Ishikawa (cell line): ENCODE measurements at regions not wholly inside any gene's neighbourhood (a gene's known extent, or its start where the extent isn't known, plus 50 kb on each side); places are given as distances from the start of the nearest gene placed in this dataset.

ENCODE experiments used
- CEBPB ChIP-seq: IDR thresholded peaks from 2 replicates; pipeline ENCODE4 v1.6.1; 2012
- CREB1 ChIP-seq: IDR thresholded peaks from 2 replicates; pipeline ENCODE4 v1.6.1; 2012; ENCODE audit warnings: low read depth
- EGR1 ChIP-seq: IDR thresholded peaks from 2 replicates; pipeline ENCODE4 v1.6.1; 2012
- FOXM1 ChIP-seq: IDR thresholded peaks from 2 replicates; pipeline ENCODE4 v1.6.1; 2012; ENCODE audit warnings: low read depth, borderline replicate concordance
- MAX ChIP-seq: IDR thresholded peaks from 2 replicates; pipeline ENCODE4 v1.6.1; 2012
- RAD21 ChIP-seq: IDR thresholded peaks from 2 replicates; pipeline ENCODE4 v1.6.1; 2012; ENCODE audit warnings: low read depth
- REST ChIP-seq: IDR thresholded peaks from 2 replicates; pipeline ENCODE4 v1.6.1; 2012; ENCODE audit warnings: low read depth, mild to moderate bottlenecking
- TAF1 ChIP-seq: IDR thresholded peaks from 2 replicates; pipeline ENCODE4 v1.6.1; 2012; ENCODE audit warnings: low read depth, mild to moderate bottlenecking
- TEAD4 ChIP-seq: IDR thresholded peaks from 2 replicates; pipeline ENCODE4 v1.6.1; 2012
- YY1 ChIP-seq: IDR thresholded peaks from 2 replicates; pipeline ENCODE4 v1.6.1; 2012; ENCODE audit warnings: low read depth
- ZBTB7A ChIP-seq: IDR thresholded peaks from 2 replicates; pipeline ENCODE4 v1.6.1; 2012; ENCODE audit warnings: low read depth

- TF ChIP-seq TAF1, result no peak
- TF ChIP-seq MAX, result no peak
- TF ChIP-seq CEBPB, result no peak
- no peak for TF ChIP-seq FOXM1
- no peak for TF ChIP-seq RAD21
- no peak for TF ChIP-seq REST
- TF ChIP-seq CREB1, result no peak
- no peak for TF ChIP-seq TEAD4
- TF ChIP-seq EGR1, result no peak
- no peak for TF ChIP-seq YY1
- TF ChIP-seq ZBTB7A, result no peak
These were observed 410.4 kb downstream of the DUSP10 start for GRCh38 chr1:221331273-221332183.
